Daoy (cell line): ENCODE measurements at regions not wholly inside any gene's neighbourhood (a gene's known extent, or its start where the extent isn't known, plus 50 kb on each side); places are given as distances from the start of the nearest gene placed in this dataset.
"Not testable (repeated sequence)": the region's sequence is repeated elsewhere in the genome, so short reads cannot be mapped to it uniquely, and the experiment has no call there.

ENCODE experiments used
- DNase-seq: peaks from one replicate; pipeline ENCODE4 v3.0.0-alpha.2; 2015; ENCODE audit warnings: low read depth

DNA sequence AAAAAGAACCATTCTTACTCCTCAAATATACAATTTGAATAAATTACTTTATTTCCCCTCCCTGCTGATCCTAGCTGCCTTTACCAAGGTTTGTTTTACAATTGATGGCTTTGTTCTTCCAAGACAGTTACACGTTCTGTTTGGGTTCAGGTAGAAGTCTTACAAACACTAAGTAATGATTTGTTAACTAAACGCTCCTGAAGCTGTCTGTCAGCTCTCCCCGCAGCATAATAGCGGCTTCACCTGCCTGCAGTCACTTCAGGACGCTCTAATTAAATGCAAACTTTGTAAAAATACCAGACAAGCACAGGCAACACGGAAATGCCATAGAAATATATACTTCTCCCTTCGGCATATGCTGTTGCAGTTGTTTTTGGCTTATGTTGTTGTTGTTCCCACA is 176.4 kb upstream of the MDFIC2 start:
- no peak for DNase-seq

DNA sequence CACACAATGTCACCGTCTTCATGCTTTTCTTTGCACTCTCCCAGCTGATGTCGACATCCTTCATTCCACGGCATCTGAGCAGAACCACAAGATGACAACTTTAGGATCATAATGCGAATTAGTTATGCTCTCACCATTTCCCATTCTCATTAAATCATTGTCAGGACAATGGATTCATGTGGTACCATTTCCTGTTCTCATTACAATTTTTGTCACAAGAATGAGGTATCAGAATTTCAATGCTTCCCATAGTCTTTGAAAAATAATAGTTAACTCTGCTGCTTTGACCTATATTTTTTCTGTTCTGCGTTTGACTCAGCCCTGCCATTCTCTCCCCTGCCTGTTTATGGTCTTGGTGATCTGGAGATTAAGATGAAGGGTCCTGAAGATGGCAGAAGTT is 175.7 kb upstream of the MDFIC2 start:
- DNase-seq: peak; percentile 15

DNA sequence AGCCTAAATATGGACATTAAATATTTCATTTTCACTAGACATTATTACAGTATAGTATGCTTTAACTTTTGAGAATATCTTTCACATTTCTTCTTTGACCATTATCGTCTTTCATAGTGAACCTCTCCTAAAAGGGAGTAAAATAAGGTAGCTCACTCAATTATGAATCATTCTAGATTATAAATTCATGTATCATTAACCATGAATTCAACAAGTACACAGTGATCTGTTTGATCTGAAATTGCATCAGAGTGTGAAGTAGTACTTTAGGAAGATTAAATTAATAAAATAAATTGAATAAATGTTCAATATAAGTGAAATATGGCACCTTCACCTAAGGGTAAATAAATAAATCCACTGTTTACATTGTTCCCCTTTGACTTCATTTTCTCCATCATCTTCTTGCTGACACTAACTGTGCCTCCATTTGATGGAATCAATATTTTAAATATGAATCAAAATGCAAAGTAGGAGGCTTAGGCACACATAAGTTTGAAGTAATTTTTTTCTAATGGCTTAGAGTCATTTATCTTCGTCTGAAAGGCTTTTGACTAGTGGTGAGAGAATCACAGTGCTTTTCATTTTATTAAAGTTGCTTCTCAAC is 174.1 kb upstream of the MDFIC2 start:
- DNase-seq: no peak

DNA sequence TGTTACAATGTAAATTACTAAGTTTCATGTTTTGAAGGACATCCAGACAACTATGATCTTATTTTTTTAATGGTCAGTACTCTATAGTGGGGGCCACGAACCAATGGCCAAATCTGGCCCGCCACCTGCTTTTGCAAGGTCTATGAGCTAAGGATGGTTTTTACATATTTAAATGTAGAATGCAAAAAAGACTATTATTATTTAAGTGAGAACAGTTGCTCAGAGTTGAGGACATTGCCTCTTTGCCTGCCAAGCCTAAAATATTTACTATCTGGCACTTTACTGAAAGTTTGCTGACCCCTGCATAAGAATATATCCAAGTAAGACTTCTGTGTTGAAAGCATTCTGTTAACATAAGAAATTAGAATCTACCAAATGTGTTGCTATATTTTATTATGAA is 163.7 kb upstream of the MDFIC2 start:
- DNase-seq: no peak

DNA sequence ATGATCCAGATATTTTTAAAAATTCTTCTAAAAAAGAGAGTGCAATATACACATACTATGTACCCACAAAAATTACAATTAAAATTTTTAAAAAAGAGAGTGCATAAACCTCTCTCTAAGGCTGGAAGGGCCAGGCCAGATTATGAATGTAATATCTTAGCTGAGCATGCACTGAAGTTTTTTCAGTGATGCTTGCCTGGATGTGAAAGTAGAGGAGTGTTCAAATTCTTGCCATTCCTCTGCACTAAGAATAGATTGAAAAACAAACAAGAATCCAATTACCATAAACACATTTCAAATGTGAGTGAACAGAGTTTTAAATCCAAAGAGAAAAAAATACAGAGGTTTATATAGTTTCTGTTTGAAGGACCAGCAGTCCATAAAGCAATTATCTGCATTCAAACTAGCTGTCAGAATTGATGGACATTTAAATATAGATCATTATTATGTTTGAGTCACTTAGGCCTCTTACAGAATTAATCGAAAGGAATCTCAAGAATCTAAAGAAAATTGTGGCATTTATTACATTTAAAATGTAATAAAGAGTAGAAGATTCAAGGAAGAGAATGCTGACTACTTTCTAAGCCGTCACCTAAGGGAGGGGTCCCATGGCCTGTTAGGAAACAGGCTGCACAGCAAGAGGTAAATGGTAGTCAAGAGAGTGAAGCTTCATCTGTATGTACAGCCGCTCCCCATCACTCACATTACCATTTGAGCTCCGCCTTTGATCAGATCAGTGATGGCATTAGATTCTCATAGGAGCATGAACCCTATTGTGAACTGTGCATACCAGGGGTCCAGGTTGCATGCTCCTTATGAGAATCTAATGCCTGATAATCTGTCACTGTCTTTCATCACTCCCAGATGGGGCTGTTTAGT is 159.3 kb upstream of the MDFIC2 start:
- no peak for DNase-seq

DNA sequence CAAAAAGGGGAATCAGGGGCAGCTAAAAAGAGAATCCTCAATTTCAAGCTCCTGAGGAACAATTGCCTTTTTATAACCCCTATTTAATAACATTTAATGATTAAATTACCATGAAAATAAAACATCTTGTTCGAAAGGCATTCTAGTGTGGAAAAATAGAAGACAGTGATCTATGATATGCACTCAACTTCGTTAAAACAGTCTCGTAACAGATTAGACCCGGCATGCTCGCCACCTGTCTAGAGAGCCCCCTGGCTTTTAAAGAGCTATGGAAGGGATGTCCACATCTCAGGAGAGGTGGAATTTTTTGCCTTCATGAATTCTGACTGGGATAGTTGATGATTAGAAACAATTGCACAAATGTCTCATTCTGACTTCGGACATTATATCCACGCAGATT is 153.7 kb upstream of the MDFIC2 start:
- no peak for DNase-seq

DNA sequence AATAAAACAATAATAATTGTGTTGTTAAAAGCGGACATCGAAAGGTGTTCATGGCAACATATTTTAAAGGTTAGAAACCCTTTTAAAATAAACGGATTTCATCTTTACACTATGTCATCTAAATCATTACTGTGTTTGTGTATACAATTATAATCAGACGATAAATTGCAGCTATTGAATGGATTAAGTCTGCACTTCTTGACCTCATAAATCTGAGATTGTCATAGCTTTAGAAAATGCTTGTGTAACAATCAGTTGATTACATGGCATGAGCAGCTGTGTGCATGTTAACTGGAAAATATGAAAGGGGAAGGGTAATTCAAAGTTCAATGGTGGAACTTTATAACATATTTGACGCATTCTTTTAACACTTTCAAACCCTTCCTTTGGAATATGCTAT is 152.4 kb upstream of the MDFIC2 start:
- DNase-seq: no peak

DNA sequence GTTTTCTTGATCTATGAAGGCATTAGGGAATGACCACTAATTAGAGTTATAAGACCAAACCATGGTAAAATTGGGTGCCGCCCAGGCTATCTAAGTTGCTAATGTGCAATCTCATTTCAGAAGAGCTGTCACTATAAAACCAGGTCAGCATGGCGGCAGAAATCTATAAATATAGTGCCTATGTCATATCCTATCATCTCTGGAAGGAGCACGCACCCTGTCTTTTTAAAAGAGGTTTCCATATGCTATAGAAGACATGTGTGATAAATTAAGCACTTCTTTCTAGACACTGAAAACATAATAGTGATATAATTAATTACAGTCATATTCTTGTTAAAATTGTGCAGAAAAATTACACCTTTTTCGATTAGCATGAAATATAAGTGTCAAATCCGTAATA is 152.0 kb upstream of the MDFIC2 start:
- no peak for DNase-seq

DNA sequence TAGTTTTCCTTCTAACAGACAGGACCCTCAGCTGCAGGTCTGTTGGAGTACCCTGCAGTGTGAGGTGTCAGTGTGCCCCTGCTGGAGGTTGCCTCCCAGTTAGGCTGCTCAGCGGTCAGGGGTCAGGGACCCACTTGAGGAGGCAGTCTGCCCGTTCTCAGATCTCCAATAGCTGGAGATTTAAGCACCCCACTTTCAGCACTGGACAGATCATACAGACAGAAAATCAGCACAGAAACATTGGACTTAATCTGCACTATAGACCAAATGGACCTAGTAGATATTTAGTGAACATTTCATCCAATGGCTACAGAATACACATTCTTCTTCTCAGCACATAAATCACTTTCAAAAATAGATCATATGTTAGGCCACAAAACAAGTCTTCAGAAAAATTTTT is 137.8 kb upstream of the MDFIC2 start:
- not testable (repeated sequence) for DNase-seq

DNA sequence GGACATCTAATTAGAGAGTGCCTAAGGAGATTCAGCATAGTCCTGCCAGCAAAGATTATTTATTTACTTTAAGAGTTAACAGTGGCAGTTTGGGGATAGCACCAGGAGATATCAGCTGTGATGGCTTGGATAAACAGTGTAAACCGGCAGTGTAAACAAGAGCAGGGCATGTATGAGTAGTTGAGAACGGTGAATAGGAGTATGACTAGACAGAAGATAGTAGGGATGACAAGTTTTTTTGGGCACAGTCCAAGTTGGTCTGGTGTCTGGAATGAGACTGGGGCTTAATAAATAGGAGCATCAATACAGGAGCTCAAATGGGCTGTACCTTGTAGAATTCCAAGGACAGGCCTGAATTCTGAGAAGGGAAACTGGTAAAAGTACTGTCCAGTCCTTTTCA is 123.0 kb upstream of the MDFIC2 start:
- DNase-seq: not testable (repeated sequence)

DNA sequence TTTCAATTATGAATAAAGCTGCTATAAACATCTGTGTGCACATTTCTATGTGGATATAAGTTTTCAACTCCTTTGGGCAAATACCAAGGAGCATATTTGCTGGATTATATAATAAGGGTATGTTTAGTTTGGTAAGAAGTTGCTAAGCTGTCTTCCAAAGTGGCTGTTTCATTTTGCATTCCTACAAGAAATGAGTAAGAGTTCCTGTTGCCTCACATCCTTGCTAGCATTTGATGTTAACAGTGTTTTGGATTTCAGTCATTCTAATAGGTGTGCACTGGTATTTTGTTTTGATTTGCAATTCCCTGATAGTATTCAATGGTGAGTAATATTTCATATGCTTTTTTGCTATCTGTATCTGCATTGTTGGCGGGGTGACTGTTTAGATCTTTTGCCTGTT is 120.7 kb upstream of the MDFIC2 start:
- no peak for DNase-seq

DNA sequence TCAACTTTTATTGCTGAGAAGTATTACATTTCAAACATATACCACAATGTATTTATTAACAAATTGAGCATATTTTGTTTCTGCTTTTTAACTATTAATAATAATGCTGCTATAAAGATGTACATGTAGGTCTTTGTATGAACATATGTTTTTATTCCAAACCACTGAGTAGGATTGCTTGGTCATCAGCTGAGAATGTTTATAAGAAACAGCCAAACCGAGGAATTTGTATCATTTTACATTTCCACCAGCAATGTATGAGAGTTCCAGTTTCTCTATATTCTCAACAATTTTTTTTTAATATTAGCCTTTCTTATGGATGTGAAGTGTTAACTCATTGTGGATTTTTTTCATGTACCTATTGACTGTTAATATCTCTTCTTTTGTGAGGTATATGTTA is 119.5 kb upstream of the MDFIC2 start:
- no peak for DNase-seq

DNA sequence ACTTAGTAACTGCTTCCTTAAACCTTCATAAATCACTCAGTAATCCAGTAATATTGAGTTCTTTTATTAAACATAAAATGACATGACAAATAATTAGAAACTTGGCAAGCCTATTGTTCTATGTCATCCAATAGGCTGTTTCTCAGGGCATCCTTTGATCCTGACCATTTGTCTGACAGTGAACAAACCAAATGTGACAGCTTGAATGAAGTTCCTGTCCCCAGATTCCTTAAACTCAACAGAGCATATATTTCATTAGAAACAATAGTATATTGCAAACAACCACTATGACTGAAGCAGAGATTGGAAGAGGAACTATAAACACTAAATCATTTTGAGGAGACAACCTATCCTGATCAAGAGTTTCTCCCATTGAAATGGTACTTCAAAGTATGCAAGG is 113.6 kb upstream of the MDFIC2 start:
- no peak for DNase-seq

DNA sequence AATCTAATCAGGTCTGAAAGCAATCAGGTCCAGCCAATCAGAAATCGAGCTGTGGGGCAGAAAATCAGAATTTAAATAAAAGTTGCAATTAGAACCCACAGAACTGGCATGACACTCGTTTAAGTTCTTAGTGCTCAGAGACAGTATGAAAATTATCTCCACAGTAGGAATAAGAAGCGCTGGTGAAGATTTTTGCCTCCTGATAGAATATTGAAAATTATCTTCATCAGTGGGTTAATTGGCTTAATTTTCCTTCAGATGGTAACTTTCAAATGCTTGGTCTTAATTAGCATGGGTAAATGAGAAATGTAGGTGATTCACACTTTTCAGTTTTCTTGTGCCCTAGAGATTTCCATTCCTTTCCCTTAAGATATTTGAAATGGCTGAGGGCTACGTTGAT is 109.1 kb upstream of the MDFIC2 start:
- DNase-seq: no peak

DNA sequence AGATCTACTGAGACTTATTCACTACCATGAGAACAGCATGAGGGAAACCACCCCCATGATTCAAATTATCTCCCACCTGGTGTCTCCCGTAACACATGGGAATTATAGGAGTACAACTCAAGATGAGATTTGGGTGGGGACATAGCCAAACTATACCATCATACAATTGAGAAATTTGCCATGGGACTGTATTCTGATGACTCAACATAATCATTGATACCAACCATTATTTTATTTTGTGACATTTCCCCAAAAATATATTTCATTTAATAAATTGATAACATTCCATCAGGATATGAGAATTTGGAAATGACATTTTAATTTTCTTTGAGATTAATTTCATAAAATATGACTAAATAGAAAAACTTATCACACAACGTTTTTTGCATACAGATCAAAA is 96.6 kb upstream of the MDFIC2 start:
- DNase-seq: no peak

DNA sequence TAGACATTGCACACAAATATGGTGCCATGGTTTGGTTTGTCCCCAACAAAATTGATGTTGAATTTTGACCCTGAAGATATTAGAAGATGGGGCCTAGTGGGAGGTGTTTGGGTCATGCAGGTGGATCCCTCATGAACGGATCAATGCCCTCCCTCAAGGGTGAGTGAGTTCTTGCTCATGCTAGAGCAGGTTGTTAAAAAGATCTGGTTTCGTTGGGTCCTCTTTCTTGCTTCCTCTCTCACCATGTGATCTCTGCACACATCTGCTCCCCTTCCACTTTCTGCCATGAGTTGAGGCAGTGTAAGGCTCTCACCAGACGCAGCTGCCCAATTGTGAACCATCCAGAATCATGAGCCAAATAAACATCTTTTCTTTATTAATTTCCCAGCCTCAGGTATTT is 87.8 kb upstream of the MDFIC2 start:
- no peak for DNase-seq

DNA sequence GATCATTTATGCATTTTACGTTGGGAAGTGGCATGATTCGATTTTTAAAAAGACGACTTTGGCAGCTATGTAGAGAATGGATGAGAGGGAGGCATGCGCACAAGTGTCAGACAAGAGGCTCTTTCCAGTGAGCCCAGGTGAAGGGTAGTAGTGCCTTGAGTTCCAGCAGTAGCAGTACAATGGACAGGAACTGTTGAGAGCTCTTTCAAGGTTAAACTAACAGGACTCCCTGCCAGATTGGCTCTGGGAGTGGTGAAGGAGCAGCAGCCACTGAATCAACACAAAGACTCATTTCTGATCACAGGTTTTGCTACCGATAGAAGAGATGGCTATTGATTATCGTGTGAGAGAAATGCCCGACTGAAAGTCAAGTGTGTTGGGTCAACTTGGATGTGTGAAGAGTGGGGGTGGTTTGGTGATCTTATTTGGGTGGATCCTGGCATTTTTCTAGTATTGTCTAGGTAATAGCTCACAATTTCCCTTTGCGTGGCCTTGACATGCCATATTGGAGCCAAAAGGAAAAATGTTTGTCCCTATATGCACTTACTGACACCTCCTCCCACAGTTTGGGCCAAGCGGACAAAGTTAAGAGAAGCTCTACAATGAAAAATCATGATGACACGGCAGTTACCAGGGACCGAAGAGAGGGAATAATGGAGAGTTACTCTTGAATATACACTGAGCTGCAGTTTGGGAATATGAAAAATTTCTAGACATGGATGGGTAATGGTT is 81.6 kb upstream of the MDFIC2 start:
- no peak for DNase-seq

DNA sequence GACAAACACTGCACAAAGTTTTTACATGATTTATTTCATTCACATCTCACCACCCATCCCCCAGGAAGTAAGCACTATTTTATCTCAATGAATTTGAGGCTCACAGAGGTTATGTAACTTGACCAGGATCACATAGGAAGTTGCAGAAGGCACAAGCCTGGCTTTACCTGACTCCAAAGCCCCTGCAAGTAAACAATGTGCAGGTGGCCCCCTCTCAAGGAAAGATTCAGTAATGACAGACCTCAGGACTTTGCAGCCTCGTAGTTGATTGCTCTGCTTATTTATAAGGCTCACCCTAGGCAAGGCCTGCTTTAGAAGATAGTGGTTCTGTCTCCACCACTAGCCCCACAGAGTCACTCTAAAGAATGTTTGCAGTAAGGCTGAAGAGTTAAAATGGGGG is 79.8 kb upstream of the MDFIC2 start:
- DNase-seq: no peak

DNA sequence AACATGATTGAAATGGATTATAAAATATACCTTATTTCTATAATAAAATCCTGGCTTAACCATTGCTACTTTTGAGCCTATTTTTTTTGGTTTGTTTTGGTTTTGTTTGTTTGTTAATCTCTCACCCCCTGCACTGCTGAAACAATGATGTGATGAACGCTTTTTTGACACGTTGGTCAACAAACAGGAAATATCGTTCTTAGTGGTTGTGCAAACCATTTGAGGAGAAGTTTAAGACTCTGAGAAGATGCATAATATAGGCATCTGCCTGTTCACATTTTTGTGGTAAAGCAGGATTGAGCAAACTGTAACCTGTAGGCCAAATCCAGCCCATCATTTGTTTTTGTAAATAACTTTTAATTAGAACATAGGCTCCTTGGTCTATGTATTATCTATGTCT is 75.5 kb upstream of the MDFIC2 start:
- DNase-seq: no peak

DNA sequence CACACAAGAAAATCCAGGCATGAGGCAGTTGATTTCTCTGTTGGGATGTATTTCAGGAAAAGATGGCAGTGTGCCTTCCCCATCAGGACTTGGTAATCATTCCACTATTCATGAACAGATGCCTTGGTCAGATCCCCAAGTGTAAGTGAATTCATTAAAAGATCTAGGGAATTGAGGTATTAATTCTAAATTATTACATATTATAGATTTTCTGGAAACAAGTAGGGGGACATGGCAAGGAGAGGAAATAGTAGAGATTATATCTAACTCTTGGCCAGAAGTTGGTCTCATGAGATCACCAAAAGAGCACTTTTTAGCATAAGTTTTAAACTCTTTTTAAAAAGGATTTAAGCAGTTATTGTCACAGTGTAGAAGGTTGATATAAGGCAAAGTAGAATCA is 74.4 kb upstream of the MDFIC2 start:
- no peak for DNase-seq

DNA sequence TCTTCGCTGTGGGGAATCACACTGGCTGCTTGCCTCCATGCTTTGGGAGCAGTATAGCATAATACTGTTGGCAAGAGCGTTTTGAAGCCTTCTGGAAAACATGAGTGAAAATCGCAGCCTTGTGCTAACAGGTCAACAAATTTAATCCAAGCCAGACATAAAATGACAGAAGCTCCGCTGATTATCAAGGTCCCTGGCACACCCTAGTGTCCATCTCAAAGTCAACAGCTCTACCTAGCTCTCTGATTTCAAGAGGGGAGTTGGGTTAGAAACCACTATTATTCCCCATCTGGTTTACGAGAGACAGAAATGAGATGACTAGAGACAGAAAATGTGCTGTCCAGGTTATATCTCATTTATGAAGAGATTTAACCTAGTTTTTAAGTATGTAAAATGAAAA is 73.6 kb upstream of the MDFIC2 start:
- no peak for DNase-seq

DNA sequence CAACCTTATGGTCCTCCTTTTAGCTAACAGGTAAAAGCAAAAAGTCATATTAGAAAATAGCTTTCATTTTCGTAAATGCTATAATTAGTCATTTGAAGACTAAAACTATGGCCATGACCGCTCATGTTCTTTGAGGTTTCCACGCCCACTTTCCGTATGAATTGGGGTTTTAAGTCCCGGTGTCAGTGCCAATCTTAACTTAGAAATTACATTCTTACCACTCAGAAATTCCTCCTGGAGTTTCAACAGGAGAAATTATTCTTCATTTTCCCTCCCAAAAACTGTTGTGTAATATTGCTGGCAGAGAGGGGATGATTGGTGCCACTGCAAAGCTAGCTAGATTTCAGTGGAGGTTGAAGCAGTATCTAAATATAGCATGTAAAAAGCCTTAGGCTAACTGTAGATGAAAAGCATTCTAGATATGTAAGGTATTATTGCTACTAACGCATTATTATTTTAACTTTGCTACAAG is 71.0 kb upstream of the MDFIC2 start:
- no peak for DNase-seq

DNA sequence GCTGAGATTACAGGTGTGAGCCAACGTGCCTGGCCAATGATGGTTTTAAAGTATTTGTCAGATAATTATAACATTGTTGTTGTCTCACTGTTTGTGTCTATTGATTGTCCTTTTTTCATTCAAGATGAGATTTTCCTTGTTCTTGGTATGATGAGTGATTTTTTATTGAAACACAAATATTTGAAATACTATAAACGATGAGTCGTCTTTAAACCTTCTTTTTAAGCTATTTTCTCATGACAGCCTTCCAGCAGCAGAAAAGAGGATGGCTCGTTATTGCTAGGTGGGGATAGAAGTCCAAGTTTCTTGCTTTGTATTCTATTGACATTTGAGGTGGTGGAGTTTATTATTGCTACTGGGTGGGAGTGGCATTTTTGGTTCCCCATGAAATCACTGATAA is 61.7 kb upstream of the MDFIC2 start:
- no peak for DNase-seq
